Transverse colon (tissue), 4 donors: ENCODE measurements at regions not wholly inside any gene's neighbourhood (a gene's known extent, or its start where the extent isn't known, plus 50 kb on each side); places are given as distances from the start of the nearest gene placed in this dataset.

ENCODE experiments used
- EP300 ChIP-seq: sonication (generic); formaldehyde crosslinking; IDR thresholded peaks from one replicate; pipeline ENCODE4 v1.6.1; 2017; ENCODE audit warnings: antibody characterized with exemption, low read depth
- POLR2AphosphoS5 ChIP-seq, 3 donors: sonication (generic); formaldehyde crosslinking; IDR thresholded peaks; one replicate each; pipeline ENCODE4 v1.6.1; 2016; ENCODE audit warnings: antibody characterized with exemption in 3 of 3
- TF ChIP-seq, protein P1 (sequence below), 5 experiments: fragments of 200-600 bp in 3 of 5; fragments of 450-650 bp in 2 of 5; sonication (generic) in 3 of 5; IDR thresholded peaks; 1 replicate in 2 of 5; 2 replicates in 3 of 5; pipeline ENCODE4 v1.5.1; 2016 to 2017; ENCODE audit warnings: antibody characterized with exemption in 5 of 5, inconsistent platforms in 3 of 5, mild to moderate bottlenecking in 2 of 5, moderate library complexity in 1 of 5

DNA sequence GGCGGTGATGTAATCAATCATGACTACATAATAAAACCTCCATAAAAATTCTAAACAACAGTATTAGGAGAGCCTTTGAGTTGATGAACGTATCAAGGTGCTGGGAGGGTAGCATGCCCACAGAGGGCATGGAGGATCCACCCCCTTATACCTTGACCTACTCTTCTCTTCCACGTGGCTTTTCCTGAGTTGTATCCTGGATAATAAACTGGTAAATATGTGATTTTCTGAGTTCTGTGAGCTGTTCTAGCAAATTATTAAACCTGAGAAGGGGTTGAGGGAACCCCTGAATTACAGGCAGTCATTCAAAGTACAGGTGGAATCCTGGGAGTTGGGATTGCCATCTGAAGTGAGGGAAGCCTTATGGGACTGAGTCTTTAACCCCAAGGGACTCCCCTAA lies 446.9 kb downstream of the DYNC2H1 start:
- TF ChIP-seq, protein P1, sequence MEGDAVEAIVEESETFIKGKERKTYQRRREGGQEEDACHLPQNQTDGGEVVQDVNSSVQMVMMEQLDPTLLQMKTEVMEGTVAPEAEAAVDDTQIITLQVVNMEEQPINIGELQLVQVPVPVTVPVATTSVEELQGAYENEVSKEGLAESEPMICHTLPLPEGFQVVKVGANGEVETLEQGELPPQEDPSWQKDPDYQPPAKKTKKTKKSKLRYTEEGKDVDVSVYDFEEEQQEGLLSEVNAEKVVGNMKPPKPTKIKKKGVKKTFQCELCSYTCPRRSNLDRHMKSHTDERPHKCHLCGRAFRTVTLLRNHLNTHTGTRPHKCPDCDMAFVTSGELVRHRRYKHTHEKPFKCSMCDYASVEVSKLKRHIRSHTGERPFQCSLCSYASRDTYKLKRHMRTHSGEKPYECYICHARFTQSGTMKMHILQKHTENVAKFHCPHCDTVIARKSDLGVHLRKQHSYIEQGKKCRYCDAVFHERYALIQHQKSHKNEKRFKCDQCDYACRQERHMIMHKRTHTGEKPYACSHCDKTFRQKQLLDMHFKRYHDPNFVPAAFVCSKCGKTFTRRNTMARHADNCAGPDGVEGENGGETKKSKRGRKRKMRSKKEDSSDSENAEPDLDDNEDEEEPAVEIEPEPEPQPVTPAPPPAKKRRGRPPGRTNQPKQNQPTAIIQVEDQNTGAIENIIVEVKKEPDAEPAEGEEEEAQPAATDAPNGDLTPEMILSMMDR (IDR thresholded peaks at IDR 0.05): no peak
- TF ChIP-seq EP300 (no peak), POLR2AphosphoS5 (IDR thresholded peaks at IDR 0.05) (no peak)
